Astrocyte (in vitro differentiated cells and primary cell): ENCODE measurements at regions not wholly inside any gene's neighbourhood (a gene's known extent, or its start where the extent isn't known, plus 50 kb on each side); places are given as distances from the start of the nearest gene placed in this dataset.

Experiments
- DNase-seq: peaks from one replicate; pipeline ENCODE4 v3.0.0-alpha.2; 2010; ENCODE audit warnings: low read depth
- FAIRE-seq: peaks from 2 replicates; lab custom pipeline; 2011; peaks lifted over from hg19 to GRCh38; lab: Jason Lieb, UNC
- H2AFZ ChIP-seq: 2 replicates; pipeline ENCODE4 v1.6.0; 2012; ENCODE audit warnings: low read depth, low read length, inconsistent platforms
- H3K27ac ChIP-seq: 2 replicates; pipeline ENCODE4 v1.5.1; 2011; ENCODE audit warnings: low read depth, low read length, inconsistent platforms
- H3K27me3 ChIP-seq: 2 replicates; pipeline ENCODE4 v1.6.0; 2011; ENCODE audit warnings: low read length, inconsistent platforms; ENCODE audit not compliant: insufficient read depth
- H3K36me3 ChIP-seq: 2 replicates; pipeline ENCODE4 v1.5.1; 2011; ENCODE audit warnings: low read length, inconsistent platforms; ENCODE audit not compliant: insufficient read depth
- H3K4me1 ChIP-seq: 2 replicates; pipeline ENCODE4 v1.5.1; 2011; ENCODE audit warnings: low read length, inconsistent platforms; ENCODE audit not compliant: insufficient read depth
- H3K4me2 ChIP-seq: 2 replicates; pipeline ENCODE4 v1.6.0; 2012; ENCODE audit warnings: low read length, inconsistent platforms
- H3K4me3 ChIP-seq: 2 replicates; pipeline ENCODE4 v1.5.1; 2011; ENCODE audit warnings: low read depth, mild to moderate bottlenecking, low read length, inconsistent platforms; ENCODE audit not compliant: insufficient read depth
- H3K79me2 ChIP-seq: 2 replicates; pipeline ENCODE4 v1.6.0; 2012; ENCODE audit warnings: mild to moderate bottlenecking, low read length, inconsistent platforms; ENCODE audit not compliant: insufficient read depth
- H3K9ac ChIP-seq: 2 replicates; pipeline ENCODE4 v1.6.0; 2012; ENCODE audit warnings: mild to moderate bottlenecking, low read length, inconsistent platforms
- H3K9me3 ChIP-seq: 2 replicates; pipeline ENCODE4 v1.5.1; 2012; ENCODE audit warnings: low read depth, mild to moderate bottlenecking, low read length, inconsistent platforms; ENCODE audit not compliant: insufficient read depth
- H4K20me1 ChIP-seq: 2 replicates; pipeline ENCODE4 v1.6.0; 2012; ENCODE audit warnings: low read length, inconsistent platforms; ENCODE audit not compliant: insufficient read depth
- H3K27ac Mint-ChIP-seq: one replicate; pipeline ENCODE4 v1.8.0; 2021; ENCODE audit warnings: mild to moderate bottlenecking, mixed read lengths; ENCODE audit not compliant: unreplicated experiment
- H3K27me3 Mint-ChIP-seq: one replicate; pipeline ENCODE4 v1.8.0; 2021; ENCODE audit warnings: low read depth, mixed read lengths; ENCODE audit not compliant: unreplicated experiment
- H3K36me3 Mint-ChIP-seq: one replicate; pipeline ENCODE4 v1.8.0; 2021; ENCODE audit warnings: low read depth, mixed read lengths; ENCODE audit not compliant: unreplicated experiment
- H3K4me1 Mint-ChIP-seq: one replicate; pipeline ENCODE4 v1.8.0; 2021; ENCODE audit warnings: low read depth, mixed read lengths; ENCODE audit not compliant: unreplicated experiment
- H3K4me3 Mint-ChIP-seq: one replicate; pipeline ENCODE4 v1.8.0; 2021; ENCODE audit warnings: mild to moderate bottlenecking, moderate library complexity, mixed read lengths; ENCODE audit not compliant: unreplicated experiment
- H3K9me3 Mint-ChIP-seq: one replicate; pipeline ENCODE4 v1.8.0; 2021; ENCODE audit warnings: mild to moderate bottlenecking, mixed read lengths; ENCODE audit not compliant: unreplicated experiment
- EZH2 ChIP-seq: IDR thresholded peaks from 2 replicates; pipeline ENCODE4 v1.6.1; 2012; ENCODE audit warnings: mild to moderate bottlenecking, low read length, inconsistent platforms; ENCODE audit not compliant: insufficient read depth
- TF ChIP-seq, protein P1 (sequence below): IDR thresholded peaks from 2 replicates; pipeline ENCODE4 v1.5.1; 2011; ENCODE audit warnings: low read depth, mild to moderate bottlenecking, inconsistent platforms, low read length, moderate library complexity; ENCODE audit not compliant: insufficient read depth

DNA sequence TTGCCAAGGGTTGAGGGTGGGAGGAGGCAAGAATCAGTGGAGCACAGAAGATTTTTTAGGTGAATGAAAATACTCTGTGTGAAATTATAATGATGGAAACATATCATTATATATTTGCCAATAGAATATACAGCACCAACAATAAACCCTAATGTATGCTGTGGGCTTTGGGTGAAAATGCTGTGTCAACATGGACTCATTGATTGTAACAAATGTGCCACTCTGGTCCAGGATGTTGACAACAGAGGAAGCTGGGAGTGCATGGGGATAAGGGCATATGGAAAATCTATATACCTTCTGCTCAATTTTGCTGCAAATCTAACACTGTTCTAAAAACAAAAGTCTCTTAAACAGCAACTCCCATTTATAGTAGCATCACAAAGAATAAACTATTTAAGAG, 114.3 kb downstream of the LYZL1 start:
- H3K4me3 Mint-ChIP-seq = no peak overlapping the region
- DNase-seq = no peak

DNA sequence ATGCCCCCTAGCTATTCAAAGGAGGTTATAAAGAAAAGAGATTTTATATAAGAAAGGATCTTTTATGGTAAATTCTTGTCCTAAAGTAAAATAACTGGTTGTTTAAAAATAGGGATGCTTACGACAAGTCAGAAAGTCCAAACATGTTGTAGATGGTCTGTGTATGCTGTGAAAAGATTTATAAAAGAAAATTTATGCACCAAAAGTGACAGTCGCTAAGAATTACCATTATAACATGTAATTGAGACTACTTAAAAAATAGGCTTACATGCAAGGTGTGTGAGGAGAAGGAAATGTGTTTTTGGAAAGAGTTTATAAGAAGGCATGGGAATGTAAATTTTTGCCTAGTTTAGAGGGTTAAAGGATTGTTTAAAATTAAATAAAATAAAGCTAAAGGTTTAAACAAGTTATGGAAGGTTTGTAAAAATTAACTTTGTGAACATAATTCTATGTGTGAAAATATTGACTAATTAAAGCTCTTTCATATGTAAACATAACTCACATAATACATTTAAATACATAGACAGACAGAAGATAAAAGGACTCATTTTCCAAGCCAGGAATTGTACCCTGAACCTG, 118.5 kb downstream of the LYZL1 start:
- no peak overlapping the region for H3K4me2 ChIP-seq
- H3K4me1 ChIP-seq = no peaks in the 10 kb centered on the region
- no peaks in the 10 kb centered on the region for H3K27me3 ChIP-seq
- no peaks in the 10 kb centered on the region for H3K9me3 ChIP-seq
- H3K79me2 ChIP-seq = peaks cover 32% of the 10 kb centered on the region
- peaks cover 11% of the 10 kb centered on the region for H4K20me1 ChIP-seq
- H3K27ac Mint-ChIP-seq = no peak overlapping the region
- TF ChIP-seq, protein P1, sequence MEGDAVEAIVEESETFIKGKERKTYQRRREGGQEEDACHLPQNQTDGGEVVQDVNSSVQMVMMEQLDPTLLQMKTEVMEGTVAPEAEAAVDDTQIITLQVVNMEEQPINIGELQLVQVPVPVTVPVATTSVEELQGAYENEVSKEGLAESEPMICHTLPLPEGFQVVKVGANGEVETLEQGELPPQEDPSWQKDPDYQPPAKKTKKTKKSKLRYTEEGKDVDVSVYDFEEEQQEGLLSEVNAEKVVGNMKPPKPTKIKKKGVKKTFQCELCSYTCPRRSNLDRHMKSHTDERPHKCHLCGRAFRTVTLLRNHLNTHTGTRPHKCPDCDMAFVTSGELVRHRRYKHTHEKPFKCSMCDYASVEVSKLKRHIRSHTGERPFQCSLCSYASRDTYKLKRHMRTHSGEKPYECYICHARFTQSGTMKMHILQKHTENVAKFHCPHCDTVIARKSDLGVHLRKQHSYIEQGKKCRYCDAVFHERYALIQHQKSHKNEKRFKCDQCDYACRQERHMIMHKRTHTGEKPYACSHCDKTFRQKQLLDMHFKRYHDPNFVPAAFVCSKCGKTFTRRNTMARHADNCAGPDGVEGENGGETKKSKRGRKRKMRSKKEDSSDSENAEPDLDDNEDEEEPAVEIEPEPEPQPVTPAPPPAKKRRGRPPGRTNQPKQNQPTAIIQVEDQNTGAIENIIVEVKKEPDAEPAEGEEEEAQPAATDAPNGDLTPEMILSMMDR = no peak
- no peak for TF ChIP-seq EZH2
- no peaks in the 10 kb centered on the region for H3K27me3 Mint-ChIP-seq
- no peak for DNase-seq
- no peak overlapping the region for H3K4me3 Mint-ChIP-seq
- H3K4me1 Mint-ChIP-seq = no peaks in the 10 kb centered on the region
- H3K36me3 Mint-ChIP-seq = no peaks in the 10 kb centered on the region
- H3K27ac ChIP-seq = no peak overlapping the region
- H3K36me3 ChIP-seq = no peaks in the 10 kb centered on the region
- no peak overlapping the region for H3K4me3 ChIP-seq
- H2AFZ ChIP-seq = no peak overlapping the region
- H3K9me3 Mint-ChIP-seq = peaks cover 16% of the 10 kb centered on the region
- FAIRE-seq = no peak
- H3K9ac ChIP-seq = no peak overlapping the region

More for the DNA sequence above, 114.3 kb downstream of the LYZL1 start:
- Histone ChIP-seq H3K4me2 (no peak overlapping the region), H2AFZ (no peak overlapping the region), H3K27me3 (no peaks in the 10 kb centered on the region), H3K4me3 (no peak overlapping the region), H4K20me1 (no peaks in the 10 kb centered on the region), H3K79me2 (no peaks in the 10 kb centered on the region), H3K9ac (no peak overlapping the region), H3K36me3 (no peaks in the 10 kb centered on the region), H3K27ac (no peak overlapping the region), H3K9me3 (no peaks in the 10 kb centered on the region), H3K4me1 (no peaks in the 10 kb centered on the region)
- H3K27me3 Mint-ChIP-seq = no peaks in the 10 kb centered on the region
- H3K9me3 Mint-ChIP-seq = peaks cover 15% of the 10 kb centered on the region
- no peak overlapping the region for H3K27ac Mint-ChIP-seq
- TF ChIP-seq, protein P1 = no peak
- no peak for TF ChIP-seq EZH2
- H3K36me3 Mint-ChIP-seq = no peaks in the 10 kb centered on the region
- H3K4me1 Mint-ChIP-seq = no peaks in the 10 kb centered on the region
- FAIRE-seq = no peak
